COLO829 (cell line): ENCODE measurements at regions not wholly inside any gene's neighbourhood (a gene's known extent, or its start where the extent isn't known, plus 50 kb on each side); places are given as distances from the start of the nearest gene placed in this dataset.
"Not testable (repeated sequence)": the region's sequence is repeated elsewhere in the genome, so short reads cannot be mapped to it uniquely, and the experiment has no call there.

Source experiments
- DNase-seq: peaks from one replicate; pipeline ENCODE4 v3.0.0; 2012; ENCODE audit warnings: low spot score

- no peak for DNase-seq
Measured at GRCh38 chr6:15927531-15928225, 201.2 kb upstream of the MYLIP start.

GRCh38 chr6:15926256-15926655, 202.6 kb upstream of the MYLIP start:
- no peak for DNase-seq

- no peak for DNase-seq
Measured at GRCh38 chr6:15924893-15925292, 204.0 kb upstream of the MYLIP start.

- DNase-seq, result no peak
Measured at GRCh38 chr6:15922510-15923250, 206.2 kb upstream of the MYLIP start.

GRCh38 chr6:15921243-15921642, 207.6 kb upstream of the MYLIP start:
- DNase-seq, result no peak

- no peak for DNase-seq
Measured at GRCh38 chr6:15916581-15916980, 212.3 kb upstream of the MYLIP start.

GRCh38 chr6:15915508-15916178, 213.2 kb upstream of the MYLIP start:
- no peak for DNase-seq

- no peak for DNase-seq
Measured at GRCh38 chr6:15914553-15914952, 214.3 kb upstream of the MYLIP start.

GRCh38 chr6:15913573-15913972, 215.3 kb upstream of the MYLIP start:
- no peak for DNase-seq

GRCh38 chr6:15912505-15913400, 216.1 kb upstream of the MYLIP start:
- DNase-seq, result no peak

- no peak for DNase-seq
Measured at GRCh38 chr6:15911753-15912504, 217.0 kb upstream of the MYLIP start.

GRCh38 chr6:15909290-15910070, 219.4 kb upstream of the MYLIP start:
- no peak for DNase-seq

- DNase-seq, result no peak
Measured at GRCh38 chr6:15908871-15909270, 220.0 kb upstream of the MYLIP start.

GRCh38 chr6:15907914-15908518, 220.9 kb upstream of the MYLIP start:
- no peak for DNase-seq

GRCh38 chr6:15907220-15907913, 221.5 kb upstream of the MYLIP start:
- not testable (repeated sequence) for DNase-seq

GRCh38 chr6:15906420-15907016, 222.4 kb upstream of the MYLIP start:
- DNase-seq, result no peak

- no peak for DNase-seq
Measured at GRCh38 chr6:15905488-15906419, 223.1 kb upstream of the MYLIP start.
